ENCODE measurements at regions not wholly inside any gene's neighbourhood (a gene's known extent, or its start where the extent isn't known, plus 50 kb on each side); places are given as distances from the start of the nearest gene placed in this dataset.

DNA sequence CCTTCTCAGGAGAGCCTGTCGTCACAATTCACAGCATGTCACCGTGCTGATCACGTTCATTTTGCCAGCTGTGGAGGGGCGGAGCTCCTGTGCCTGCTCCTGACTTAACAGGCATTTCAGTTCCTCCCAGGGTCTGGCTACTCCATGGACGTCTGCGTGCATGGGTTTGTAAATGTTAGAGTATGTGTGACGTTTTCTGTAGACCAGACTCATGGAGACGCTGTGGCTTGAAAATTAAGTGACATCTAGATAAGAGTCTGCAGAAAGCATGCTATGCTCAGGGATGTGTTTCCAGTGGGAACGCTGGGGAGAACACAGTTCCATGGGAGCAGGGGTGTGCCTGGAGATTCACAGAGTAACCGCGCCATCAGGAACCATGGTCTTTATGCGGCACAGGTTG lies 804.0 kb downstream of the TBC1D22A start:
- H3K27me3 ChIP-seq (ENCODE audit: control insufficient read depth in 2 of 2, insufficient read depth in 2 of 2, low read length in 2 of 2): no peaks in the 10 kb centered on the region
- no peaks in the 10 kb centered on the region for H3K4me1 ChIP-seq (ENCODE audit: control insufficient read depth in 2 of 2, insufficient read depth in 2 of 2, low read length in 2 of 2)
- H3K9ac ChIP-seq (ENCODE audit: low read depth in 1 of 2, low read length in 2 of 2): no peak overlapping the region
- no peak overlapping the region for H3K4me3 ChIP-seq (ENCODE audit: low read length in 2 of 2)
- H3K27ac ChIP-seq (ENCODE audit: low read depth in 2 of 2, low read length in 2 of 2): no peak overlapping the region
- no peaks in the 10 kb centered on the region for H3K9me3 ChIP-seq (ENCODE audit: control insufficient read depth in 2 of 2, low read length in 2 of 2)
- no peaks in the 10 kb centered on the region for H3K36me3 ChIP-seq (ENCODE audit: control insufficient read depth in 2 of 2, insufficient read depth in 2 of 2, low read length in 2 of 2)

DNA sequence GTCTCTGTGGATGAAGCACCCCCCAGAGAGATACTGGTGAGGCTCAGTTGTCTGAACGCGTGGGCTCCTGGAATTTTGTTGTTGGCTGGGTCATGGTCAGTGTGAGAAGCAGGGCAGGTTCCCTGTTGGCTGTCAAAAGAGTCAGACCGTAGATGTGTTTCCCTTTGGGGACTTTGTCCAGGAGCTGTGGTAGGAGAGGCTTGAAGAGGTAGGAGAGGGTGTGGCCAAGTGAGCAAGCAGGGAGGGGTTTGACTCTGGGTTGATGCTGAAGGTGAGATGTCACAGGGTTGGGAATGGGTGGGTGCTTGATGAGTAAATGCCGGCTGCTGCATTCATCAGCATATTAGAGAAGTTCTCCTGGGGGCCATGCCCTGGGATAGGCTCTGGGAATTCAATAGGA lies 803.2 kb downstream of the TBC1D22A start:
- H3K9ac ChIP-seq (ENCODE audit: low read depth in 1 of 2, low read length in 2 of 2): no peak overlapping the region
- no peak overlapping the region for H3K4me3 ChIP-seq (ENCODE audit: low read length in 2 of 2)
- H3K4me1 ChIP-seq (ENCODE audit: control insufficient read depth in 2 of 2, insufficient read depth in 2 of 2, low read length in 2 of 2): no peaks in the 10 kb centered on the region
- no peak overlapping the region for H3K27ac ChIP-seq (ENCODE audit: low read depth in 2 of 2, low read length in 2 of 2)
- no peaks in the 10 kb centered on the region for H3K9me3 ChIP-seq (ENCODE audit: control insufficient read depth in 2 of 2, low read length in 2 of 2)
- no peaks in the 10 kb centered on the region for H3K27me3 ChIP-seq (ENCODE audit: control insufficient read depth in 2 of 2, insufficient read depth in 2 of 2, low read length in 2 of 2)
- H3K36me3 ChIP-seq (ENCODE audit: control insufficient read depth in 2 of 2, insufficient read depth in 2 of 2, low read length in 2 of 2): no peaks in the 10 kb centered on the region

DNA sequence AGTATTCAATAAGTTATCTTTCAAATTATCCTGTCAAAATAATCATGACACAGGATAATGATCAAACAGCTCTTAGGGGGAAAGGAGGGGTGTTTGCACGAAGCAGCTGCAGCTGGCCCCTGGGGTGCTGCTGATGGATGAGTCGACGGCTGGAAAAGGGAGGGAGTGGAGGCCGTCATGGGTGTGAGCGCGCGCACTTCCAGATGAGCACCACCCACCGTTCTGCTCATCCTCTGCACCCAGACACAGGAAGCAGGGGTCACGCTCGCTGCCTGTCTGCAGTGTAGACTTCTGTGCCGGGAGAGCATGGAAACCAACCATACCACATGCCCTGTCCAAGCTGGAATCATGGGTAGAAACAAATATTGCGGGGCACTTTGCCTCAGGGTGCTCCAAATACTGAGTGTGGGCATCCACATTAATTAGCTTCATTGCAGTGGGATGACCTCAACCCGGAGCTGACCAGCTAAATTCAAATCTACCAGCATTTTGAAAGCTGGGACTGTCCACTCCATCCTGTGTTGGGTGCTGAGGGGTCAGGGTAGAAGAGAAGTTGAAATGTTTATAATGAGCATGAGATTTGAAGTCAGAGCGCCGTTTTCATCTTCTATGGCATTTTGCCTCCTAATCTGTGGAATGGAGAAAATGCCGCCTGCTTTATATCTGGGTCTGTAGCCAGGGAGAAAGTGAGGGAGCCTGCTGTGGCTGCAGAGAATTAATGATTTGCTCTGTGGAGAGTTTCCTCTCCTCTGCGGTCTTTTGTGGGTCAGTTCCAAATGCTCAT lies 802.4 kb downstream of the TBC1D22A start:
- H3K9ac ChIP-seq (ENCODE audit: low read depth in 1 of 2, low read length in 2 of 2): no peak overlapping the region
- H3K4me3 ChIP-seq (ENCODE audit: low read length in 2 of 2): no peak overlapping the region

DNA sequence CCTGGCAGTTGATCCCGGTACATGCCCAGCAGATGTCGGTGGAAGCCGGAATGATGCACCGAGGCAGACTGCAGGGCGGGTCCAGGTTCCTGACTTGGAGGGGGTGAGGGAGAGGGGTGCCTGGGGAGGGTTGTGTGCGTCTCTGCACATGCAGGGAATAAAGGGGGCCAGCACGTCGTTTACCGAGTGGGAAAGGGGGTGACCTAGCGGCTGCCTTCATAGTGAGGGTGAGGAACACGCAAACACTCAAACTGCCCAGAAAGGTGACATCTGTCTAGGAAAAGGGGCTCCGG lies 801.7 kb downstream of the TBC1D22A start:
- no peaks in the 10 kb centered on the region for H3K4me1 ChIP-seq (ENCODE audit: control insufficient read depth in 2 of 2, insufficient read depth in 2 of 2, low read length in 2 of 2)
- no peaks in the 10 kb centered on the region for H3K27me3 ChIP-seq (ENCODE audit: control insufficient read depth in 2 of 2, insufficient read depth in 2 of 2, low read length in 2 of 2)
- no peaks in the 10 kb centered on the region for H3K9me3 ChIP-seq (ENCODE audit: control insufficient read depth in 2 of 2, low read length in 2 of 2)
- H3K9ac ChIP-seq (ENCODE audit: low read depth in 1 of 2, low read length in 2 of 2): no peak overlapping the region
- H3K4me3 ChIP-seq (ENCODE audit: low read length in 2 of 2): no peak overlapping the region
- H3K36me3 ChIP-seq (ENCODE audit: control insufficient read depth in 2 of 2, insufficient read depth in 2 of 2, low read length in 2 of 2): no peaks in the 10 kb centered on the region
- no peak overlapping the region for H3K27ac ChIP-seq (ENCODE audit: low read depth in 2 of 2, low read length in 2 of 2)

More for the DNA sequence above, 802.4 kb downstream of the TBC1D22A start:
- Histone ChIP-seq H3K36me3 (ENCODE audit: control insufficient read depth in 2 of 2, insufficient read depth in 2 of 2, low read length in 2 of 2) (no peaks in the 10 kb centered on the region), H3K27me3 (ENCODE audit: control insufficient read depth in 2 of 2, insufficient read depth in 2 of 2, low read length in 2 of 2) (no peaks in the 10 kb centered on the region), H3K4me1 (ENCODE audit: control insufficient read depth in 2 of 2, insufficient read depth in 2 of 2, low read length in 2 of 2) (no peaks in the 10 kb centered on the region), H3K9me3 (ENCODE audit: control insufficient read depth in 2 of 2, low read length in 2 of 2) (no peaks in the 10 kb centered on the region), H3K27ac (ENCODE audit: low read depth in 2 of 2, low read length in 2 of 2) (no peak overlapping the region)

DNA sequence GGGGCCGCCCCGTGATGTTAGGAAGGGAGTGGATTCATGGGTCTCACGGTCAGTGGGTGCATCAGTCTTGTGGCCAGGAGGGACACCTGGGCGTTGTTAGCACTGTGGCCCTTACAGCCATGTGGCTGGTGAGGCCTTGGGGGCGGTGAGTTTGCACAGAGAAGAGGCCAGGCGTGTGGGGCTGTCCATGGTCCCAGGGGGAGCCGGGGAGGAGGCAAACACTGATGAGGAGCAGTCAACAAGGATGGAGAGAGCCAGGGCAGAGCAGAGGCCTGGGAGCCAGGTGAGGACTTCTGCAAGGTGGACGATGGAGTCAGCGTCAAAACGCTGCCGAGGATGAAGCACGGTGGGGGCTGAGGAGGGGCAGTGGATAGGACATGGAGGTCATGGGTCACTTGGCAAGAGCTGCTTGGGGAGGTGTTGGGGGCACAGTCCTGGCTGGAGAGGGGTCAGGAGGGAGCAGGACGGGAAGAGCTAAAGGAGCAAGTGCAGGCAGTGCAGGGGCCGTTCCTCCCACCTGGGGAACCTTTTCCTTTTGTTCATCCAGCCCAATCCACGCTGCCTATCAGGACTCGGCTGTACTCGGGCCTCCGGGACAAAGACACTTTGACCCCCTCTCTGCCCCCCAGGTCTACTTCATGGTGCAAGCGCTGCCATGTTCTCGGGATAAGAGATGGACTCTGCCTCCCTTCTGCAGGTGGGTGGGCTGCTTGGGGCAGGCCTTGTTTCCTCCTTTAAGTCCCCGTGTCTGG lies 801.1 kb downstream of the TBC1D22A start:
- H3K9me3 ChIP-seq (ENCODE audit: control insufficient read depth in 2 of 2, low read length in 2 of 2): no peaks in the 10 kb centered on the region
- no peaks in the 10 kb centered on the region for H3K36me3 ChIP-seq (ENCODE audit: control insufficient read depth in 2 of 2, insufficient read depth in 2 of 2, low read length in 2 of 2)
- no peaks in the 10 kb centered on the region for H3K27me3 ChIP-seq (ENCODE audit: control insufficient read depth in 2 of 2, insufficient read depth in 2 of 2, low read length in 2 of 2)
- no peak overlapping the region for H3K4me3 ChIP-seq (ENCODE audit: low read length in 2 of 2)
- no peak overlapping the region for H3K9ac ChIP-seq (ENCODE audit: low read depth in 1 of 2, low read length in 2 of 2)
- no peaks in the 10 kb centered on the region for H3K4me1 ChIP-seq (ENCODE audit: control insufficient read depth in 2 of 2, insufficient read depth in 2 of 2, low read length in 2 of 2)
- no peak overlapping the region for H3K27ac ChIP-seq (ENCODE audit: low read depth in 2 of 2, low read length in 2 of 2)

DNA sequence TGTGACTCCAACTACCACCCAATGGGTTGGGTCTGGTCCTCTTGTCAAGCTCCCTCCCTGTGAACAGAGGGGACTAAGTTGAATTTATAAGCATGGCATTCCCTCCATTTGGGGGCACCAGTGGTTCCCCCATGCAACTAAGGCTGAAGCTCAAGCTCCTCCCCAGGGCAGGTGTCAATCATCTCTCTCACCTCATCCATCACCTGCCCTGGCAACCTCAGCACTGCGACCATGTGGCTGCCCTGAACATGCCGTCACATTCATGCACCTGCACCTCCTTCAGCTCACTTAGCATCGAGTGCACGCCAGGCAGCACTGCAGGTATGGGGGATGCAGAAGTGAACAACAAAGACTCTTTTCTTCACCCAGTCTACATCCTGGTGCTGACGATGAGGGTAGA lies 799.3 kb downstream of the TBC1D22A start:
- Histone ChIP-seq H3K36me3 (ENCODE audit: control insufficient read depth in 2 of 2, insufficient read depth in 2 of 2, low read length in 2 of 2) (no peaks in the 10 kb centered on the region), H3K4me3 (ENCODE audit: low read length in 2 of 2) (no peak overlapping the region), H3K9me3 (ENCODE audit: control insufficient read depth in 2 of 2, low read length in 2 of 2) (no peaks in the 10 kb centered on the region), H3K9ac (ENCODE audit: low read depth in 1 of 2, low read length in 2 of 2) (no peak overlapping the region), H3K27ac (ENCODE audit: low read depth in 2 of 2, low read length in 2 of 2) (no peak overlapping the region), H3K4me1 (ENCODE audit: control insufficient read depth in 2 of 2, insufficient read depth in 2 of 2, low read length in 2 of 2) (no peaks in the 10 kb centered on the region), H3K27me3 (ENCODE audit: control insufficient read depth in 2 of 2, insufficient read depth in 2 of 2, low read length in 2 of 2) (no peaks in the 10 kb centered on the region)

DNA sequence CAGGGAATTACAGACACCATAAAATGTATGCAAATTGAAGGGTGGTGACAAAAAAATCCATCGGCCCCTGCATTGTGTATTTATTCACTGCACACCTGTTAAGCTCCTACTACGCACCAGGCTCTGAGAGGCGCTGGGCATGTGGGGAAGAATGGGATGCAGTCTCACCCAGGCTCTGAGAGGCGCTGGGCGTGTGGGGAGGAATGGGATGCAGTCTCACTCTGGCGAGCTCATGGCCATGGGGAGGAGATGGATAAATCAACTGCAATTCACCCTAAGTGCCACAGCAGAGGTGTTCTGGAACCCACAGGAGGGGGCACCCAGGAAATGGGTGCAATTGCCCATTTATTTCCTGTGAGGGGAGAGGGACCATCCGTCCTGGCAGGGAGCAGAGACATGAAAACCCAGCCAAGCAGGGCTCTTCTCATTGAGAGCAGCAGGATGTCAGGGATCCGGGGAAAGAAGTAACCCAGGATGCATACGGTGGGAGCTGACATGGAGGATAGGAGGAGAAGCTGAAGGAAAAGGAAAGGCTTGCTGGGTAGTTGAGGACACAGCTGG lies 798.7 kb downstream of the TBC1D22A start:
- Histone ChIP-seq H3K4me1 (ENCODE audit: control insufficient read depth in 2 of 2, insufficient read depth in 2 of 2, low read length in 2 of 2) (no peaks in the 10 kb centered on the region), H3K9ac (ENCODE audit: low read depth in 1 of 2, low read length in 2 of 2) (no peak overlapping the region), H3K4me3 (ENCODE audit: low read length in 2 of 2) (no peak overlapping the region), H3K9me3 (ENCODE audit: control insufficient read depth in 2 of 2, low read length in 2 of 2) (no peaks in the 10 kb centered on the region), H3K27ac (ENCODE audit: low read depth in 2 of 2, low read length in 2 of 2) (no peak overlapping the region), H3K36me3 (ENCODE audit: control insufficient read depth in 2 of 2, insufficient read depth in 2 of 2, low read length in 2 of 2) (no peaks in the 10 kb centered on the region), H3K27me3 (ENCODE audit: control insufficient read depth in 2 of 2, insufficient read depth in 2 of 2, low read length in 2 of 2) (no peaks in the 10 kb centered on the region)

DNA sequence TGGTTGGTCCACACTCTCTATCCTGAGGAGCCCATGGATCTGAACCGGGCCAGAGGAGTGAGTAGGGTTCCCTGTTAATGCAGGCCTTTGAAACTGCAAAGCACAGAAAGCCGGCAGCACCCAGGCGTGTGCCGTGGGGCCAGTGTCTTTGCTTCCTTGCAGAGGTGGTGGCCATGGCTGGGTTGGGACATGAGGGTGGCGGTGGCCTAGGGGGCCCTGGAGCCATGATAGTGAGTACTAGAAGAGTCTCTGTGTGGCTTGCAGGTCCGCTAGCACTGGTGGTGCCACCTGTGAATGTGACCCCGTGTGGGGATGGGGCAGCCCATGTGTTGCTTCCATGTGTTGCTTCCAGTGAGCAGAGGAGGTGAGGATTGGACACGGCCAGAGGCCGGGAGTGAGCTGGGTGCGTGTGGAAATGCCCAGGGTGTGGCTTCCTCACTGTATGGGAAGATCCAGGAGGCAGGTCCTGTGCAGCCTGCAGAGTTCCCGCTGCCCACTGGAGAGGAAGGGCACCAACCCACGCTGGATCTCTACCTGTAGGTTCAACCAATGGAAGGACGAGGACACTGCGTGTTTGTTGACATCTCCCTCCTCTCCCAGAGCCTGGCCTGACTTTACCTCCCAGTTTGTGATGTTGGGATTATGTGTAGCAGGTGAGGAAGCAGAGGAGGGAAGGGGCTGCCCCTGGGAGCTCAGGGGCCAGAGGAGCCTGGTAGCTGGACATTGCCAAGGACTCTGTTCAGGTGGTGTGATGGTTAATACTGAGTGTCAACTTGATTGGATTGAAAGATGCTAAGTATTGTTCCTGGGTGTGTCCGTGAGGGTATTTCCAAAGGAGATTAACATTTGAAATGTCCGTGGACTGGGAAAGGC lies 796.6 kb downstream of the TBC1D22A start:
- H3K36me3 ChIP-seq (ENCODE audit: control insufficient read depth in 2 of 2, insufficient read depth in 2 of 2, low read length in 2 of 2): no peaks in the 10 kb centered on the region
- H3K4me1 ChIP-seq (ENCODE audit: control insufficient read depth in 2 of 2, insufficient read depth in 2 of 2, low read length in 2 of 2): no peaks in the 10 kb centered on the region
- no peak overlapping the region for H3K9ac ChIP-seq (ENCODE audit: low read depth in 1 of 2, low read length in 2 of 2)
- no peak overlapping the region for H3K27ac ChIP-seq (ENCODE audit: low read depth in 2 of 2, low read length in 2 of 2)
- H3K27me3 ChIP-seq (ENCODE audit: control insufficient read depth in 2 of 2, insufficient read depth in 2 of 2, low read length in 2 of 2): no peaks in the 10 kb centered on the region
- H3K9me3 ChIP-seq (ENCODE audit: control insufficient read depth in 2 of 2, low read length in 2 of 2): no peaks in the 10 kb centered on the region
- no peak overlapping the region for H3K4me3 ChIP-seq (ENCODE audit: low read length in 2 of 2)

DNA sequence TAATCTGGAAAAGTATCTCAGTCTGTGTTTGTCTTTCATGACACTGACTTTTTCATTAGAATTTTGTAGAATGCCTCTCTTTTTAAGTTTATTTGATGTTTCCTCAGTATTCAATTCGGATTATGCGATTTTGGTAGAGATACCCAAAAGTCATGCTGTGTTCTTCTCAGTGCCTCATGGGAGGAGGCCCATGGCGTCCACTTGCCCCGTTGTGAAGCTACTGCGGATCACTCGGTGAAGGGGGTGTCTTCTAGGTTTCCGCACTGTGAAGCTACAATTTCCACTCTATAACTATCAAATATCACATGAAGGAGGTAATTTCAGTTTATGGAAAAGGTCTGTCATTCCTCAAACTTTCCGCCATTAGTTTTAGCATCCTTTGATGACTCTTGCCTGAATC lies 794.0 kb downstream of the TBC1D22A start:
- Histone ChIP-seq H3K27ac (ENCODE audit: low read depth in 2 of 2, low read length in 2 of 2) (no peak overlapping the region), H3K4me3 (ENCODE audit: low read length in 2 of 2) (no peak overlapping the region), H3K36me3 (ENCODE audit: control insufficient read depth in 2 of 2, insufficient read depth in 2 of 2, low read length in 2 of 2) (no peaks in the 10 kb centered on the region), H3K4me1 (ENCODE audit: control insufficient read depth in 2 of 2, insufficient read depth in 2 of 2, low read length in 2 of 2) (no peaks in the 10 kb centered on the region), H3K9me3 (ENCODE audit: control insufficient read depth in 2 of 2, low read length in 2 of 2) (no peaks in the 10 kb centered on the region), H3K27me3 (ENCODE audit: control insufficient read depth in 2 of 2, insufficient read depth in 2 of 2, low read length in 2 of 2) (no peaks in the 10 kb centered on the region), H3K9ac (ENCODE audit: low read depth in 1 of 2, low read length in 2 of 2) (no peak overlapping the region)

DNA sequence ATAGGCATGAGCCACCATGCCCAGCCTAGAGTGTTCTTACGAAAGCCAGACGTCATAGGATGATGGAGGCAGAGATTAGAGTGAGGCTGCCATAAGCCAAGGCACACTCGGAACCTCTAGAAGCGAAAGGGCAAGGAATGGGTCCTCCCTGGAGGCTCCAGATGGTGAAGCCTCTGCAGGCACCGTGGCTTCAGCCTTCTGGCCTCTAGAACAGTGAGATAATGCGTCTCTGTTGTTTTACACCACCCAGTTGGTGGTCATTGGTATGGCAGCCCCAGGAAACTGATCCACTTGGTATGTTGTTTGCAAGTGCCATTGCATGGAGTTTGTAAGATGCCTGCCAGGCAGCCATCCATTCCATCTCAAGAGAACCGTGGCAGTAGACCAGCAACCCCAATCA lies 791.0 kb downstream of the TBC1D22A start:
- Histone ChIP-seq H3K27ac (ENCODE audit: low read depth in 2 of 2, low read length in 2 of 2) (no peak overlapping the region), H3K36me3 (ENCODE audit: control insufficient read depth in 2 of 2, insufficient read depth in 2 of 2, low read length in 2 of 2) (no peaks in the 10 kb centered on the region), H3K4me1 (ENCODE audit: control insufficient read depth in 2 of 2, insufficient read depth in 2 of 2, low read length in 2 of 2) (no peaks in the 10 kb centered on the region), H3K4me3 (ENCODE audit: low read length in 2 of 2) (no peak overlapping the region), H3K9me3 (ENCODE audit: control insufficient read depth in 2 of 2, low read length in 2 of 2) (no peaks in the 10 kb centered on the region), H3K27me3 (ENCODE audit: control insufficient read depth in 2 of 2, insufficient read depth in 2 of 2, low read length in 2 of 2) (no peaks in the 10 kb centered on the region), H3K9ac (ENCODE audit: low read depth in 1 of 2, low read length in 2 of 2) (no peak overlapping the region)
